IPS-15b (cell line): ENCODE measurements at regions not wholly inside any gene's neighbourhood (a gene's known extent, or its start where the extent isn't known, plus 50 kb on each side); places are given as distances from the start of the nearest gene placed in this dataset.

Experiments used
- H3K27me3 ChIP-seq: one replicate; pipeline ENCODE4 v1.6.1; 2013; ENCODE audit warnings: low read length; ENCODE audit not compliant: control insufficient read depth, insufficient read depth
- H3K36me3 ChIP-seq: one replicate; pipeline ENCODE4 v1.6.1; 2013; ENCODE audit warnings: low read length; ENCODE audit not compliant: control insufficient read depth, insufficient read depth
- H3K4me1 ChIP-seq: one replicate; pipeline ENCODE4 v1.6.1; 2013; ENCODE audit warnings: mild to moderate bottlenecking, low read length; ENCODE audit not compliant: control insufficient read depth, insufficient read depth
- H3K4me3 ChIP-seq: one replicate; pipeline ENCODE4 v1.5.1; 2013; ENCODE audit warnings: low read depth, low read length
- H3K9ac ChIP-seq: one replicate; pipeline ENCODE4 v1.6.1; 2013; ENCODE audit warnings: low read depth, mild to moderate bottlenecking, low read length
- H3K9me3 ChIP-seq: one replicate; pipeline ENCODE4 v1.6.1; 2013; ENCODE audit warnings: mild to moderate bottlenecking, low read length; ENCODE audit not compliant: control insufficient read depth, insufficient read depth

DNA sequence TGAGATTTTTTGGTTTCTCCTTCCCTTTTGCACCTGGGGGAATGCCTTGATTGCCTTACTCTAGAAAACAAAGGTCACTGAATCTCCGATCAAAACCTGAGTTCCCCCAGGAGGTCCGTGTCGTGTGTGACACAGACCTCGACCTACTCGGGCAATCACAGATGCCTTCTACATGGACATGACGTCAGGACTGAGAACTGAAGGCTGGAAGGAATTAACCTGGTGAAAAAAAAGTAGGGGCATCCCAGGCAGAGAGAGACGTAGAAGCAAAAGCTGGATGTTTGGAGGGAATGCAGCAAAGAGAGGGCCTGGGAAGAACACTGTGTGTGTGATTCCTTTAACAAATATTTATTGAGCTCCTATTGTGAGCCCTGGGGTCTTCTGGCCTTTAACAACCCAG lies 178.0 kb downstream of the PRDM2 start:
- Histone ChIP-seq H3K4me3 (no peak overlapping the region), H3K4me1 (no peaks in the 10 kb centered on the region), H3K36me3 (no peaks in the 10 kb centered on the region), H3K9me3 (no peaks in the 10 kb centered on the region), H3K9ac (no peak overlapping the region), H3K27me3 (peaks cover 1% of the 10 kb centered on the region)

DNA sequence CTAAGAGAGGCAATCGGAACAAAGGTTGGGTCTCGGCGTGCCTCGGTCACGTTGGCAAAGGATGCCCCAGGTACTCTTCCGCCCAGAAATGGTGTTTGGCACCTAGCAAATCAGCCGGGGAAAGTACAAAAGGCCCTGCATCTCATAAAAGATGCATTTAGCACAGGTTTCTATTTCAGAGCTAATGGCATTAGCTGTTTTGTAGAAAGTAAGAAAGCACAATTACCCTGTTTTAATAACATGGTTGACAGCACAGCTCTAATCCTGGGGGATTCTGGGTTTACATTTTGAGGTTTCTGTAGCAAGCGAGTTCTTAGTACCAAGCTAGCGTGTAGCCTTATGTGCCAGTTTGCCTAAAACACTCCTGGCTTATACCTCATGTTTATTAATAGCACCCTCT lies 178.5 kb downstream of the PRDM2 start:
- H3K9ac ChIP-seq: no peak overlapping the region
- H3K4me1 ChIP-seq: no peaks in the 10 kb centered on the region
- no peaks in the 10 kb centered on the region for H3K9me3 ChIP-seq
- no peak overlapping the region for H3K4me3 ChIP-seq
- no peaks in the 10 kb centered on the region for H3K36me3 ChIP-seq
- peaks cover 5% of the 10 kb centered on the region for H3K27me3 ChIP-seq

DNA sequence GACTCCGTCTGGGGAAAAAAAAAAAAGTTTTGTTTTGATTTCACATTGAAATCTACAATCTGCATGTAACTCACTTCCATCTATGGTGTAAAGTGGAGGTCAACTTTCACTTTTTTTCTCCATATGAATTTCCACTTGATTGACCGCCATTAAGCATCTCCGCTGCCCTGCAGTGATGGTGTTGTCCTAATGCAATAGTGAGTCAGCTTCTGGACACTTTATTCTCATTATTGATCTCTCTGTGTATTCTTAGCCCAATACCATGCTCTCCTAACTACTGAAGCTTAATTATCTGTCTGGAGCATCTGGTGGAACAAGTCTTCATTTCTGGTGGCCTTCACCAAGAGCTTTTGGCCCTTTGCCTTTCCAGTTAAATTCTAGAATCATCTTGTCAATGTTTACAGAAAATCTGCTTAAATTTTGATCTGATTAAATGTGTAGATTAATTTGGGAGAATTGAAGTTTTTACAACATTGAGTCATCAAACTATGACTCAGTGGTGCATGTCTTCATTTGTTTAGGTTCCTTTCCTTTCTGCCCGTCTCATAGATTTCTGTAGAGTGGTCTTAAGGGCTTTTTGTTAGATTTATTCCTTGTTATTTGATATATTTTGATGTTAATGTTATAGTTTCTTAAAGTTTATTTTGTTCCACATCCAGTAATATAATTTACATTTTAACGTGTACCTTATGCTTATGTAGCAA lies 181.5 kb downstream of the PRDM2 start:
- Histone ChIP-seq H3K27me3 (peaks cover 21% of the 10 kb centered on the region), H3K4me3 (no peak overlapping the region), H3K36me3 (no peaks in the 10 kb centered on the region), H3K9ac (no peak overlapping the region), H3K4me1 (no peaks in the 10 kb centered on the region), H3K9me3 (no peaks in the 10 kb centered on the region)

DNA sequence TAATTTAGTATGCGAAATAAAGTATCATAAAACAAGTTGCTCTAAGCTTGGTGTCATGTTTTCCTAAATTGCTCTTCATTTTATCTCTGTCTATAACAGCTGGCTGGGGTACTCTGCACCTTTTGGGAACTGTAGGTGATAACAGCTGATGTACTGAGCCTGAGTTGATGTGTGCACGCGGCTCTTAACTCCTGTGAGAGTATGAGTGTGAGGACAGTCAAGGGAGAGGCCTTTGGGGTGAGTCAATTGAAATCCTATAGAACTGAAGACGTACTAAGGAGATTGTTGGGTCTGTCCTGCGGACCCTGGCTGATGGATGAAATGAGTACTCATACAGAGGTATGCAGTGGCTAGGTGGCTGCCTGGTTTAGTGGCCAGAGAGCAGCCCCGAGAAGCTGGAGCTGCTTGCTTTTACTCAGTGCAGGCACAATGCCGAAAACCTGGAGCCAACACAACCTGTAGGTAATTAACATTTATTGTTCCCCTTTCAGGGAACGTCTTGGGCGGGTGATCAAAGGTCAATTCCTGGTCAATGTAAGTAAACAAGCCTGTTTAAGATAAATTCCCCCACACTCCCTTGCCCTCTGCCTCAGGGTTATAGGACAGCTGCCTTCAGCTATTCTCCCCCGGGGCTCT lies 188.5 kb downstream of the PRDM2 start:
- Histone ChIP-seq H3K27me3 (peaks cover 65% of the 10 kb centered on the region), H3K9ac (no peak overlapping the region), H3K9me3 (no peaks in the 10 kb centered on the region), H3K4me3 (no peak overlapping the region), H3K36me3 (no peaks in the 10 kb centered on the region), H3K4me1 (no peaks in the 10 kb centered on the region)

DNA sequence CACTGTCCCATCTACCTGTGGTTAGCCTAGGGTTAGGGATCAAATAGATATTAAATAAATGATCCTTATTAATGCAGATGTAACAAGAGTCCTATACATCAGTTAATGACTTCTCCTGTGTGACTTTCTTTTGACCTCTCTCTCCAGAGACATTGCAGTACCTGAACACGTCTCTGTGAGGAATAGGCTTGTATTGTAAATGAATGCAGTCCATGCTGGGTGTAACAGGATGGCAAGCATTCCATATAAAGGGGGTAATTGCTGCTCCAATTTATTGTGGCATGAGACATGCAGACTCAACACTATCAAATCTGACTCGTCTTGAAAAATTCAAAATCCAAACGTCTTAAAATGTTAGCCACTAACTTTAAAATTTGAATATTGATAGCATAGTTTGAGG lies 189.5 kb downstream of the PRDM2 start:
- H3K4me3 ChIP-seq: no peak overlapping the region
- no peaks in the 10 kb centered on the region for H3K9me3 ChIP-seq
- H3K4me1 ChIP-seq: no peaks in the 10 kb centered on the region
- peaks cover 67% of the 10 kb centered on the region for H3K27me3 ChIP-seq
- H3K9ac ChIP-seq: no peak overlapping the region
- H3K36me3 ChIP-seq: no peaks in the 10 kb centered on the region

DNA sequence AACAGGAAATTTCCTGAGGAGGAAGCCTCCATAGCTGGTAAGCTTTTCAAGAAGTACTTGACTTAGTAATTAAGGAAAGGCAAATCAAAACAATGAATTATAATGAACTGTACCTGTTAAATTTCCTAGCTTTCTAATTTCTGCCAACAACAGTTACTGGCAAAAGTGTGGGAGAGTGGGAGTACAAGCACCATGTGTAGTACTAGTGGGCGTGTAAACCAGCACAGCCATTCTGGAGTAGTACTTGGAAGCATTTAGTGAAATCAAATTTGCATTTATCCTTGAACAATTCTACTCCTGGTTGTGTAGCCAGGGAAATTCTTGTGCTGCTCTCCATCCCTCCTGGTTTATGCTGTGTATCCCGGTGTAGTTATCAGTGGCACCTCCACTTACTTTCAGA lies 190.8 kb downstream of the PRDM2 start:
- H3K9me3 ChIP-seq: no peaks in the 10 kb centered on the region
- H3K27me3 ChIP-seq: peaks cover 74% of the 10 kb centered on the region
- H3K9ac ChIP-seq: no peak overlapping the region
- H3K4me3 ChIP-seq: no peak overlapping the region
- no peaks in the 10 kb centered on the region for H3K36me3 ChIP-seq
- H3K4me1 ChIP-seq: no peaks in the 10 kb centered on the region

DNA sequence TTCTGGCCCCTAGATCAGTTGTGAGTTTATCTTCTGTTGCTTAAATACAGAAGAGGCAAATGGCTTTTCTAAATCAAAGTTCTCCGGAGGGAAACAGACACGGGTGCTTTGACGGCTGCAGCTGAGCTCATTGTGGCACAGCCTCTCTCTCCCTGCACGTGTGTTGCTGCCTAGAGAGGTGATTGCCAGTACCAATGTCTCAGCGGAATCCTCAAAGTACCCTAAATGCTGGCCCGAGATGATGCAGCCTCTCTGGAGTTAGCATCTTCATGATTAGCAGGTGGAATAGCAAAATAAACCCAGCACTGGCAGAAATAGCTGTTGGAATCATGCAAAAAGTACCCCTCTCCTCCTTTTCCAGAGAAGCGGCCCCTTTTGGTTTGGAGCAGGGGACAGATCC lies 192.2 kb downstream of the PRDM2 start:
- Histone ChIP-seq H3K27me3 (peaks cover 71% of the 10 kb centered on the region), H3K4me3 (peak overlapping the region; percentile 60)

DNA sequence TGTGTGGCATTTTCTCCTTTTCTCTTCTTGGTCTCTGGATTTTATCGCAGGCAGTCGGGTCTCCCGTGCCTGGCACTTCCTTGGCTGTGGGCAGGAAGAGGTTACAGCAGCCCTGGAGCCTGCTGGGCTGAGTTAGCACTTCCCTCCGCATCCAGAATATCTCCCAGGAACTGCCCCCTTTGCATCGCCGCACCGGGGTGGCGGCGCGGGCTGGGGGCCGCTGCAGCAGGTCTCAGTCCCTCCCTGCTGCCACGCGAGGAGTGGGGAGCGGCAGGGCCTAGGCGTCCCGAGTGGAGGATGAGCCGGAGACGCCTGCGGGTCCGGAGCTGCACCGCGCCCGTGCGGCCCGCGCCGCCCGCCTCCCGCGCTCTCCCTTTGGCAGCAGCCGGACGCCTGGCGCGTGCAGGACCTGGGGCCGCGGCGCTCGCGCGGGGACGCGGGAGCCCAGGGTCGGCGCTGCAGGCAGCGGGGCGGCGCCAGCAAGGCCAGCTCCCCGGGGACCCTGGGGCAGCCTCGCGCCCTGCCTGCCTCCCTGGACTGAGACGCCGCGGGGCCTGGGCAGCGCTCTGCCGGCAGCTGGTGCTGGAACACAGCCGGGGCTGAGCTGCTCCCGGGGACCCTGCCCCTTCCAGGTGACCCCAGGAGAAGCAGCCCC lies 192.8 kb downstream of the PRDM2 start:
- Histone ChIP-seq H3K4me3 (peak overlapping the region; percentile 60), H3K9ac (no peak overlapping the region), H3K36me3 (no peaks in the 10 kb centered on the region), H3K4me1 (no peaks in the 10 kb centered on the region), H3K27me3 (peaks cover 74% of the 10 kb centered on the region), H3K9me3 (no peaks in the 10 kb centered on the region)

More for the DNA sequence above, 192.2 kb downstream of the PRDM2 start:
- Histone ChIP-seq H3K36me3 (no peaks in the 10 kb centered on the region), H3K9me3 (no peaks in the 10 kb centered on the region), H3K9ac (peak overlapping the region; percentile 8), H3K4me1 (no peaks in the 10 kb centered on the region)

DNA sequence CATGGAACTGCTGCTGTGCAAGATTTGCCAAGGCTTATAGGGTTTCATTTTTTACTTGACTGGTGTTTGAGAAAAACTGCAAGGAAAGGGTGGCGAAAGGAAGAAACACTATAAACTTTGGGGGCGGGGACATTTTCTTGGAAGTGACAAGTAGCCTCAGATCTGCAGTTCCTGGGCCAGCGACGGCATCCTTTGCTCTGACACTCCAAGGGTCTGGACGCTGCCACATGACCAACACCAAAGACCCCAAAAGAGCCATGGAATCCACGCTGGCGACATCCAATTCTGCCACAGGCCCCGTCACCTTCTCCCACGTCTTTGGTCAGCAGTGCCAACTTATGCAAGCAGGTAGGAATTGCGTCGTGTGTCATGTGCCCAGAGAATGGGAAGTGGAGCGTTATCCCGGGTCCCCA lies 193.4 kb downstream of the PRDM2 start:
- H3K4me3 ChIP-seq: peak overlapping the region; percentile 60

DNA sequence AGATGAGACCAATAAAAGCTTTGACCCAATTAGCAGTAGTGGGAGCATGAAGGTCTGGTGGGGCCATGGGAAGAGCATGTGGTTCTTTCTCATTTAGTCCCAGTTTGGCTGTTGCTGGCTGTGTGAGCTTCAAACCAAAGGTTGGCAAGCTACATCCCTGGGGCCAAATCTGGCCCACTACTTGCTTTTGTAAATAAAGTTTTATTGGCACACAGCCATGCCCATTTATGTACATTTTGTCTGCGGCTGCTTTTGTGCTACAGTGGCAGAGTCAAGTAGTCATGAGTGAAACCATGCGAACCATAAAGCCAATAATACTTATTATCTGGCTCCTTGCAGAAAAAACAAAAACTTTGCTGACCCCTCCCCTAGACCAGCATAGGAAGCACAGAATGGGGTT lies 196.9 kb downstream of the PRDM2 start:
- no peaks in the 10 kb centered on the region for H3K9me3 ChIP-seq
- H3K9ac ChIP-seq: no peak overlapping the region
- no peaks in the 10 kb centered on the region for H3K4me1 ChIP-seq
- H3K4me3 ChIP-seq: no peak overlapping the region
- H3K27me3 ChIP-seq: peaks cover 41% of the 10 kb centered on the region
- no peaks in the 10 kb centered on the region for H3K36me3 ChIP-seq

More for the DNA sequence above, 193.4 kb downstream of the PRDM2 start:
- Histone ChIP-seq H3K36me3 (no peaks in the 10 kb centered on the region), H3K9ac (no peak overlapping the region), H3K9me3 (no peaks in the 10 kb centered on the region), H3K27me3 (peaks cover 69% of the 10 kb centered on the region), H3K4me1 (no peaks in the 10 kb centered on the region)

DNA sequence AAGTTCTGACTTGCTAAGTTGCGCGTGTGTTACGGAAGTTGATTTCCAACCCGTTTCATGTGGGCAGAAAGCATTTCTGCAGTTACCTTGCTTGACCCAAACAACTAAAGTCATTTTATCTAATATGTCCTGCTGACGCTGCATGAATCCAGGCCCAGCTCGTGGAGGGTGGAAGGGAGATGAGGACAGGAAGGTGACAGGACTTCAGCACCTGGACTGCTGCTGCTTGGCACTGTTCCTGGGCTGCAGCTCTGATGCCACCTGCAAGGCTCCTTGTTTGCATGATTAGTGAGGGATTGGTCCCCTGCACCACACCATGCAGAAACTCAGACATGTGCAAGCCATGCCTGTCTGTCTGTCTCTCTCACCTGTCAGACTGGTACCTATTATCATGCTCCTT lies 198.4 kb downstream of the PRDM2 start:
- Histone ChIP-seq H3K9me3 (no peaks in the 10 kb centered on the region), H3K4me3 (no peak overlapping the region), H3K9ac (no peak overlapping the region), H3K27me3 (peaks cover 29% of the 10 kb centered on the region), H3K36me3 (no peaks in the 10 kb centered on the region), H3K4me1 (no peaks in the 10 kb centered on the region)

DNA sequence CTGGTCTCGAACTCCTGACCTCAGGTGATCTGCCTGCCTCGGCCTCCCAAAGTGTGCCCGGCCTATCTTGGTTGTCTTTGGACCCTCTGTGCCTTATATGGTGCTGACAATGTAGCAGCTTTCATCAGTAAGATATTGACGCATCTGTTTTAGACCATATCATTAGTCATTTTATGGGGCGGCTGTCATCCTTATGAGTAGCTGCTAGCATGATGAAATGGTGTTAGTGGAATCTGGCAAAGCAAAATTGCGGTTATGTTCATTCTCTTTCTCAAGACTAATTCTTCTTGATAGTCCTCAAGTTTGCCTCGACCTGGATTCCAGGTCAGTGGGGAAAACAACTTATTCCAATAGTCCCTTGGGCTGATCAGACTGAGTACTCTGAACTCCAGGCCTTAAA lies 199.9 kb downstream of the PRDM2 start:
- no peak overlapping the region for H3K4me3 ChIP-seq

More for the DNA sequence above, 199.9 kb downstream of the PRDM2 start:
- H3K36me3 ChIP-seq: no peaks in the 10 kb centered on the region
- H3K9ac ChIP-seq: no peak overlapping the region
- no peaks in the 10 kb centered on the region for H3K9me3 ChIP-seq
- peaks cover 14% of the 10 kb centered on the region for H3K27me3 ChIP-seq
- H3K4me1 ChIP-seq: no peaks in the 10 kb centered on the region
